D721Med (cell line): ENCODE measurements at regions not wholly inside any gene's neighbourhood (a gene's known extent, or its start where the extent isn't known, plus 50 kb on each side); places are given as distances from the start of the nearest gene placed in this dataset.

ENCODE experiments used
- DNase-seq: peaks from one replicate; pipeline ENCODE4 v3.0.0; 2011; ENCODE audit warnings: low spot score; ENCODE audit not compliant: insufficient read length
- FAIRE-seq: peaks from 2 replicates; lab custom pipeline; 2011; peaks lifted over from hg19 to GRCh38; lab: Jason Lieb, UNC
- CTCF ChIP-seq: IDR thresholded peaks from 2 replicates; pipeline ENCODE4 v1.5.1; 2012; ENCODE audit warnings: mild to moderate bottlenecking, control low read depth; ENCODE audit not compliant: insufficient read depth; ENCODE audit errors: missing control alignments

DNA sequence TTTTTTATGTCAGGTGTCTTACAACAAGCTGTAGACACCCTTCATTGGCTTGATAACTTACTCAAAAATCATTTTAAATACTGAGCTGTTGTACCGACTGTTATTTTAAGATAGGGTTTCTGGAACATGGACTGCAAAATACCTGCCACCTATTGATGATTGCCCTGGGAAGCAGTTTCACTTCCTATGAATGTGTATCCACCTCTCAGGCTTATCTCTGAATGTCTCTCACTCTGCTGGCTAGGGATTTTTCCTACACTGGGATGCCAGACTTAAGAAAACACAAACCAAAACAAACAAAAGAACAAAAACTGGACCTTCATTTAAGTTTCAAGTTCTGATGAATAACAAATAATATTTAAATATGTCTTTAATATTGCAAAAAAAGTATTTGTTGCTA, 663.7 kb downstream of the EFNB2 start:
- no peak for TF ChIP-seq CTCF
- FAIRE-seq, result no peak
- DNase-seq, result no peak

DNA sequence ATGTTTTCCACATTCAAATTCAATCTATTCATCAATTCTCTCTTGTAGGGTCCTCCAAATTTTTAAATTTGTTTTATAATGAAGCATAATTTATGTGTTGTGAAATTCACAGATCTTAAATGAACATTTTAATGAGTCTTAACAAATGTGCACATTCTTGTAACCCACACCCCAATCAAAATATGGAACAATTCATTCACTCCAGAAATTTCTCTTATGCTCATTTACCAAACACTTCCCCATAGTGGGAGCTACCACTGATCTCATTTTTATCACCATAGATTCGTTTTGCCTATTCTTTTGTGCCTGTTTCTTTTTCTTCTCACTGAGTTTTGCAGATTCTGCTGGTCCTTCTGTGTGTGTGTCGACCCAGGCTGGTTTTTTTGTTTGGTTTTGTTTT, 664.1 kb downstream of the EFNB2 start:
- DNase-seq, result no peak
- FAIRE-seq, result no peak

GRCh38 chr13:105863300-105863920, 672.1 kb downstream of the EFNB2 start:
- DNase-seq (no peak), FAIRE-seq (no peak)
- TF ChIP-seq CTCF, result no peak

More for the DNA sequence above, 664.1 kb downstream of the EFNB2 start:
- TF ChIP-seq CTCF, result no peak

DNA sequence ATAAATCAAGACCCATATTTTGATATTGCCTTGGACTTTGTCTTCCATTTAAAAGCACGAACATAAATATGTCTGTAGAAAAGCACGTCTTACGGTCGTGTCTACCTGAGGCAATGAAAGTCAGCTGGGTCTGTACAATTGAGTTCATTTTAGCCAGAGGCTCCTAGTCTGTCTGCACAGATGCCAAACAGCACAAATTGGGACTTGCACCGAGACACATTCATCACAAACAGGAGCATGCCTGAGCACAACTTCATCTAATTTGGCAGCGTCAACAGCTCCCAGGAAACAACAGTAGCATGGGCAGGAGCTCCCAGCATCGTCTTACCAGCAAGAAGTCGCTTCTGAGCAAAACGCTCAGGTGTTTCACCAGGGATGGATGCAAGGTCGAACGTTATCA, 687.0 kb downstream of the EFNB2 start:
- DNase-seq (no peak), FAIRE-seq (no peak)
- TF ChIP-seq CTCF, result no peak

DNA sequence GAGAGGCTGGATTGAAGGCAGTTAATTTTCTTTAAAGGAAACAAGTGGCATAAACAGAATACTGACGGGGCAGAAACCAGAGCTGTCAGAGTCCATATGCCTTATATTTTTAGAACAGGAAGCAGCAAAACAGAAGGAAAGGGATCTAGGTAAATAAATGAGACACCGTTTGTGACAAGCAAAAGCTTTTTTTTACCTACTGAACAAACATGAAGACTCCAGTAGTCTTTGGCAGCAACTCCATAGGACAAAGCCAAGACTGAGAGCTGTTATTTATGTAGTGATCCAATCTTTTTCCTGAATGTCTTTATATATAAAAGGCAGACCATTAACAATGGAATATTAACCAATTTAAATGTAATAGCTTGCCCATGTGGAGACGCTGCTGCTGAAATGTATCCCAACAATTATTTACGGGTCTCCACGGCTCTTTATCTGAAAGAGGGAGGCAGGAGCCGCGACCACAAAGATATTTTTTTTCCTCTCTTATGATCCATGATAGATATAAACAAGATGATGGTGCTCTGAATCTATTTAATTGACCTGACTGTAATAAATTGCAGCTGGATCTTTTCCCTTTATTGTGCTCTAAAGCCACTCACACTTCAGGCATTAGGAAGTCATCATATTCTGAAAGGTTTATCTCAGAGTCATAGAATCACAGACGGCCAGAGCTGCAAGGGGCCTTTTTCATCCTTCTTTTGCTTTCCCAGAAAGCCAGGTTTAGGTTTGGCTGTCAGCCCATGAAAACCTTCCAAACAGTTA, 687.8 kb downstream of the EFNB2 start:
- DNase-seq (no peak), FAIRE-seq (no peak)
- TF ChIP-seq CTCF, result no peak

DNA sequence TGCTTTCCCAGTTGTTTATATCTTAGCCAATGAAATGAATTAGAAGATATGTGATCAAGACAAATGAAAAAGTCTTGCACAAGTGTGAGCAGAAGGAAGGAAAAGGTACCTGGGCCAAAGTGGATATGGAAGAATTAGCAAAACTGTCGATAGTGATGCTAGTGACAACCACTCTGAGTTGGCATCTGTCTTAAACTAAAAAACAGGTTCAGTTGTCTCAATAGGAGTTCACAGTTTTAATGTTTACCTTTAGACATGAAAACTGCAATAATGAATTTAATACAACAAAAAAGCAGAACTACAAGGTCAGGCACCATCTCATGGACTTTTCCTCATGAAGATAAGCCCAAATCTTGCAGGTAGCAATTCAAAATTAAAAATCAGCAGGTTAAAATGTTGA, 688.5 kb downstream of the EFNB2 start:
- no peak for TF ChIP-seq CTCF
- FAIRE-seq (no peak), DNase-seq (no peak)

DNA sequence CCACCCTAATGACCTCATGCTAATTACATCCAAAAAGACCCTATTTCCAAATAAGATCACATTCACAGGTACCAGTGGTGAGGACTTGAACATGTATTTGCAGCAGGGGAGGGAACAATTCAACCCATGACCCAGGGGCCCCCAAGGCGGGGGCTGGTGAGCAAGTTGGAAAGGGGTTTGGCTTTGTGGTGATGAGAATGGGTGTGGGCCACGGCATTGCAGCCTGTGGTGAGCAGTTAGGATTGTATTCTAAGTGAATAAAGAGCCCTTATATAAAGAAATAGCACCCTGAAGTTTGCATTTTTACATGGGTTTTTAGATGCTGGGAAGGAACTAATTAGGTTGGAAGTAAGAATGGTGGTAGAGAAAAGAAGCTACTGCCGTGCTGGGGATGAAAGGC, 694.2 kb downstream of the EFNB2 start:
- DNase-seq (no peak), FAIRE-seq (no peak)
- no peak for TF ChIP-seq CTCF
